ENCODE measurements at regions not wholly inside any gene's neighbourhood (a gene's known extent, or its start where the extent isn't known, plus 50 kb on each side); places are given as distances from the start of the nearest gene placed in this dataset.

DNA sequence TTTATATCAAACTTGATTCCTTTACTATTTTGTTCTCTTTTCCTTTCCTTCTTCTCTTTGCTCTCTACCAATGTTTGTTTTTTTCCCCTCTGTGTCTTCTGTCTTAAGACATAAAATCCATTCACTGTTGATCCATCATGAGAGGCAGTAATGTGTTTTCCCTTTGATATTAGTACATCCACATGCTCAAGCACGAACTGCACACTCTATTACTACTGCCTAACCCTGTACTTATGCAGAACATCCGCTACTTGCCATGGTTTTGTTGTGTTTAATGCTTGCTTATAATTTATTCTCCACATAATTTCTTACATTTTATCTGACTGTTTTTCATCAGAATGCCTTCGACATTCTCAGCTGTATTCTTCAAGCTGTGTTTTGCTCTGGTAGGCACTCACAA lies 159.0 kb upstream of the PCDH9 start:
- TF ChIP-seq TCF7L2 (IDR thresholded peaks at IDR 0.05; ENCODE audit: borderline replicate concordance, low read depth, low read length) (no peak), IKZF3 (tag by site-specific recombination; IDR thresholded peaks at IDR 0.05) (no peak), CTCF (tag by site-specific recombination; IDR thresholded peaks at IDR 0.05) (no peak), YY1 (tag by site-specific recombination; IDR thresholded peaks at IDR 0.05) (no peak), ZNF501 (tag by site-specific recombination; IDR thresholded peaks at IDR 0.05) (no peak), ZNF510 (tag by site-specific recombination; IDR thresholded peaks at IDR 0.05; ENCODE audit: insufficient replicate concordance) (no peak), ZNF274 (IDR thresholded peaks at IDR 0.05; ENCODE audit: low read length) (no peak), ZNF274 (tag by site-specific recombination; IDR thresholded peaks at IDR 0.05; ENCODE audit: borderline replicate concordance) (no peak), ZNF747 (tag by site-specific recombination; IDR thresholded peaks at IDR 0.05) (no peak), ZBTB8A (tag by site-specific recombination; IDR thresholded peaks at IDR 0.05) (no peak), ZNF214 (tag by site-specific recombination; IDR thresholded peaks at IDR 0.05; ENCODE audit: borderline replicate concordance) (no peak), ATF2 (tag by site-specific recombination; IDR thresholded peaks at IDR 0.05; ENCODE audit: low read depth) (no peak)
- TF ChIP-seq, protein P1, sequence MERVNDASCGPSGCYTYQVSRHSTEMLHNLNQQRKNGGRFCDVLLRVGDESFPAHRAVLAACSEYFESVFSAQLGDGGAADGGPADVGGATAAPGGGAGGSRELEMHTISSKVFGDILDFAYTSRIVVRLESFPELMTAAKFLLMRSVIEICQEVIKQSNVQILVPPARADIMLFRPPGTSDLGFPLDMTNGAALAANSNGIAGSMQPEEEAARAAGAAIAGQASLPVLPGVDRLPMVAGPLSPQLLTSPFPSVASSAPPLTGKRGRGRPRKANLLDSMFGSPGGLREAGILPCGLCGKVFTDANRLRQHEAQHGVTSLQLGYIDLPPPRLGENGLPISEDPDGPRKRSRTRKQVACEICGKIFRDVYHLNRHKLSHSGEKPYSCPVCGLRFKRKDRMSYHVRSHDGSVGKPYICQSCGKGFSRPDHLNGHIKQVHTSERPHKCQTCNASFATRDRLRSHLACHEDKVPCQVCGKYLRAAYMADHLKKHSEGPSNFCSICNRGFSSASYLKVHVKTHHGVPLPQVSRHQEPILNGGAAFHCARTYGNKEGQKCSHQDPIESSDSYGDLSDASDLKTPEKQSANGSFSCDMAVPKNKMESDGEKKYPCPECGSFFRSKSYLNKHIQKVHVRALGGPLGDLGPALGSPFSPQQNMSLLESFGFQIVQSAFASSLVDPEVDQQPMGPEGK (tag by site-specific recombination; IDR thresholded peaks at IDR 0.05), result no peak
- TF ChIP-seq, protein P2, sequence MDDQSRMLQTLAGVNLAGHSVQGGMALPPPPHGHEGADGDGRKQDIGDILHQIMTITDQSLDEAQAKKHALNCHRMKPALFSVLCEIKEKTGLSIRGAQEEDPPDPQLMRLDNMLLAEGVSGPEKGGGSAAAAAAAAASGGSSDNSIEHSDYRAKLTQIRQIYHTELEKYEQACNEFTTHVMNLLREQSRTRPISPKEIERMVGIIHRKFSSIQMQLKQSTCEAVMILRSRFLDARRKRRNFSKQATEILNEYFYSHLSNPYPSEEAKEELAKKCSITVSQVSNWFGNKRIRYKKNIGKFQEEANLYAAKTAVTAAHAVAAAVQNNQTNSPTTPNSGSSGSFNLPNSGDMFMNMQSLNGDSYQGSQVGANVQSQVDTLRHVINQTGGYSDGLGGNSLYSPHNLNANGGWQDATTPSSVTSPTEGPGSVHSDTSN (CRISPR knock-in tag; IDR thresholded peaks at IDR 0.05), result no peak
